LNCaP clone FGC (cell line): ENCODE measurements at regions not wholly inside any gene's neighbourhood (a gene's known extent, or its start where the extent isn't known, plus 50 kb on each side); places are given as distances from the start of the nearest gene placed in this dataset.

Source experiments
- DNase-seq: peaks from one replicate; pipeline ENCODE4 v3.0.0-alpha.2; 2011; ENCODE audit warnings: low read depth
- H3K4me3 ChIP-seq: 2 replicates; pipeline ENCODE4 v1.5.1; 2011; ENCODE audit warnings: mild to moderate bottlenecking, low read depth, low read length, control low read depth
- CTCF ChIP-seq: IDR thresholded peaks from 2 replicates; pipeline ENCODE4 v1.5.1; 2012; ENCODE audit warnings: mild to moderate bottlenecking; ENCODE audit not compliant: control insufficient read depth, insufficient read depth; ENCODE audit errors: extremely low read depth

- no peak overlapping the region for H3K4me3 ChIP-seq
- DNase-seq = no peak
- no peak for TF ChIP-seq CTCF
Measured at GRCh38 chr22:27681037-27681436, 120.5 kb downstream of the MN1 start.

- DNase-seq = no peak
- no peak overlapping the region for H3K4me3 ChIP-seq
- TF ChIP-seq CTCF = no peak
Measured at GRCh38 chr22:27682437-27682836, 119.1 kb downstream of the MN1 start.

GRCh38 chr22:27684901-27685300 lies 116.7 kb downstream of the MN1 start:
- TF ChIP-seq CTCF = no peak
- DNase-seq = no peak
- H3K4me3 ChIP-seq = no peak overlapping the region

GRCh38 chr22:27685515-27685914 lies 116.0 kb downstream of the MN1 start:
- no peak for TF ChIP-seq CTCF
- no peak for DNase-seq
- no peak overlapping the region for H3K4me3 ChIP-seq

- no peak for DNase-seq
- TF ChIP-seq CTCF = no peak
- no peak overlapping the region for H3K4me3 ChIP-seq
Measured at GRCh38 chr22:27685970-27686369, 115.6 kb downstream of the MN1 start.

GRCh38 chr22:27686534-27686933 lies 115.0 kb downstream of the MN1 start:
- no peak for TF ChIP-seq CTCF
- DNase-seq = no peak
- no peak overlapping the region for H3K4me3 ChIP-seq

GRCh38 chr22:27687984-27688545 lies 113.5 kb downstream of the MN1 start:
- no peak overlapping the region for H3K4me3 ChIP-seq
- no peak for DNase-seq
- TF ChIP-seq CTCF = no peak
